K562 (cell line): ENCODE measurements at regions not wholly inside any gene's neighbourhood (a gene's known extent, or its start where the extent isn't known, plus 50 kb on each side); places are given as distances from the start of the nearest gene placed in this dataset.

Experiments used
- ATAC-seq: fragments of 200-7000 bp; cut with Tn5 transposase; 3 replicates; pipeline ENCODE4 v1.9.1; 2020; ENCODE audit warnings: moderate library complexity
- BruUV-seq: library from RNA; stranded (reverse); fragments of 400-500 nt; replicated peaks from 2 replicates; lab custom pipeline; 2021; lab: Mats Ljungman, UMichigan
- CTCF ChIA-PET: fragments of 300-600 bp; formaldehyde crosslinking; extraction: SDS; loops from one replicate; lab custom pipeline; 2021; ENCODE audit warnings: low intra/inter-chr PET ratio; lab: Yijun Ruan, JAX
- POLR2A ChIA-PET: fragments of 300-600, 350-650 bp; sonication (Branson Sonifier 250); formaldehyde crosslinking; extraction: SDS; loops from one replicate; lab custom pipeline; 2021; ENCODE audit warnings: antibody characterized with exemption, inconsistent platforms; lab: Yijun Ruan, JAX
- DNase-seq, 4 experiments: peaks; one replicate each; pipeline versions ENCODE4 v3.0.0 to v3.0.0-alpha.2; 2011 to 2018; ENCODE audit warnings: low spot score in 3 of 4, mixed read lengths in 3 of 4; ENCODE audit errors: extremely low read depth in 1 of 4
- FAIRE-seq: peaks from 2 replicates; lab custom pipeline; 2011; peaks lifted over from hg19 to GRCh38; lab: Jason Lieb, UNC
- H2AFZ ChIP-seq: 2 replicates; pipeline ENCODE4 v1.6.0; 2011; ENCODE audit warnings: low read depth, low read length, control low read depth, inconsistent platforms
- H3K27ac ChIP-seq: fragments of 200-600 bp; 3 replicates; pipeline ENCODE4 v1.8.0; 2011; ENCODE audit warnings: low read depth, mild to moderate bottlenecking, control low read depth, inconsistent platforms, low read length, moderate library complexity, mixed read lengths; ENCODE audit errors: extremely low read depth
- H3K27me3 ChIP-seq, 2 experiments: fragments of 300-600 bp in 1 of 2; 2 replicates in 1 of 2; 3 replicates in 1 of 2; pipeline versions ENCODE4 v1.6.0 to v1.8.0; 2011; ENCODE audit warnings: inconsistent platforms in 2 of 2, low read length in 2 of 2, mild to moderate bottlenecking in 1 of 2, mixed read lengths in 1 of 2, moderate library complexity in 1 of 2; ENCODE audit not compliant: control insufficient read depth in 2 of 2, insufficient read depth in 2 of 2
- H3K36me3 ChIP-seq: fragments of 300-600 bp; 3 replicates; pipeline ENCODE4 v1.8.0; 2011; ENCODE audit warnings: mild to moderate bottlenecking, low read length, inconsistent platforms; ENCODE audit not compliant: control insufficient read depth, insufficient read depth
- H3K4me1 ChIP-seq, 2 experiments: fragments of 200-600 bp in 1 of 2; replicated peaks in 1 of 2; 2 replicates in 1 of 2; 3 replicates in 1 of 2; pipeline versions ENCODE4 v1.5.1 to v1.8.0; 2011; ENCODE audit warnings: inconsistent platforms in 2 of 2, low read length in 2 of 2, mild to moderate bottlenecking in 1 of 2, mixed read lengths in 1 of 2, moderate library complexity in 1 of 2; ENCODE audit not compliant: control insufficient read depth in 2 of 2, insufficient read depth in 2 of 2
- H3K4me2 ChIP-seq: 2 replicates; pipeline ENCODE4 v1.6.1; 2011; ENCODE audit warnings: low read length, control low read depth, inconsistent platforms, mixed read lengths; ENCODE audit not compliant: insufficient read depth
- H3K4me3 ChIP-seq: fragments of 200-600 bp; sonication (generic), shearing (Covaris generic); 2 replicates; pipeline ENCODE4 v1.5.1; 2016; ENCODE audit warnings: control low read depth, inconsistent platforms
- H3K79me2 ChIP-seq: fragments of 200-600 bp; 3 replicates; pipeline ENCODE4 v1.8.0; 2011; ENCODE audit warnings: low read length, inconsistent platforms; ENCODE audit not compliant: control insufficient read depth, insufficient read depth
- H3K9ac ChIP-seq, 2 experiments: 2 replicates each; pipeline versions ENCODE4 v1.6.0 to v1.6.1; 2011; ENCODE audit warnings: low read depth in 2 of 2, low read length in 2 of 2, control low read depth in 1 of 2, inconsistent platforms in 1 of 2, mild to moderate bottlenecking in 1 of 2, mixed read lengths in 1 of 2; ENCODE audit not compliant: insufficient read depth in 1 of 2
- H3K9me1 ChIP-seq: one replicate; pipeline ENCODE4 v1.6.0; 2011; ENCODE audit warnings: inconsistent platforms, mild to moderate bottlenecking, low read length, moderate library complexity; ENCODE audit not compliant: control insufficient read depth, insufficient read depth
- H3K9me3 ChIP-seq: replicated peaks from 2 replicates; pipeline ENCODE4 v1.5.1; 2011; ENCODE audit warnings: low read depth, low read length, inconsistent platforms; ENCODE audit not compliant: control insufficient read depth, insufficient read depth
- H4K20me1 ChIP-seq: replicated peaks from 2 replicates; pipeline ENCODE4 v1.6.1; 2011; ENCODE audit warnings: low read length, inconsistent platforms, mixed read lengths; ENCODE audit not compliant: control insufficient read depth, insufficient read depth
- CHD1 ChIP-seq: fragments of 200-600 bp; sonication (generic); IDR thresholded peaks from one replicate; pipeline ENCODE4 v1.6.1; 2012; ENCODE audit warnings: mild to moderate bottlenecking, moderate library complexity, low read length, inconsistent platforms
- DMBX1 ChIP-seq: fragments of 250-450 bp; sonication (Bioruptor Pico); IDR thresholded peaks from 2 replicates; pipeline ENCODE4 v1.8.0; 2022; ENCODE audit warnings: inconsistent platforms, mild to moderate bottlenecking, moderate library complexity, borderline replicate concordance
- ETS1 ChIP-seq: conservative IDR thresholded peaks from 2 replicates; pipeline ENCODE4 v1.6.1; 2011; ENCODE audit warnings: low read depth, mild to moderate bottlenecking, low read length; ENCODE audit not compliant: control insufficient read depth
- FOXJ3 ChIP-seq: sonication (generic); formaldehyde crosslinking; IDR thresholded peaks from 2 replicates; pipeline ENCODE4 v1.4.0; 2020; ENCODE audit warnings: mild to moderate bottlenecking, missing genetic modification reagents
- GABPA ChIP-seq: fragments of 200-800 bp; sonication (Bioruptor generic); conservative IDR thresholded peaks from 2 replicates; pipeline ENCODE4 v1.6.1; 2016; ENCODE audit warnings: low read depth, missing genetic modification characterization, missing compliant biosample characterization
- MED1 ChIP-seq: sonication (generic); formaldehyde crosslinking; IDR thresholded peaks from 2 replicates; pipeline ENCODE4 v1.8.1; 2023; ENCODE audit warnings: missing genetic modification reagents, borderline replicate concordance
- MTA3 ChIP-seq: fragments of 450-650 bp; formaldehyde crosslinking; IDR thresholded peaks from 2 replicates; pipeline ENCODE4 v1.6.1; 2017; ENCODE audit warnings: mild to moderate bottlenecking, borderline replicate concordance
- THRA ChIP-seq: fragments of 450-650 bp; IDR thresholded peaks from 2 replicates; pipeline ENCODE4 v1.6.1; 2017; ENCODE audit warnings: mild to moderate bottlenecking, moderate library complexity
- TSC22D4 ChIP-seq: fragments of 450-650 bp; IDR thresholded peaks from 2 replicates; pipeline ENCODE4 v1.6.1; 2016; ENCODE audit warnings: missing genetic modification characterization, missing biosample characterization, control low read depth
- ZNF512 ChIP-seq: IDR thresholded peaks from 2 replicates; pipeline ENCODE4 v1.6.1; 2016; ENCODE audit warnings: missing genetic modification characterization, missing compliant biosample characterization
- ZNF764 ChIP-seq: fragments of 250-450 bp; sonication (Bioruptor Pico); IDR thresholded peaks from 2 replicates; pipeline ENCODE4 v1.4.0; 2020; ENCODE audit warnings: low read depth, mild to moderate bottlenecking, moderate library complexity
- WGBS: fragments of 100-300 bp; shearing (Covaris generic); methylation state at CpG from one replicate; pipeline ENCODE4 v1.1.6; 2016; ENCODE audit warnings: low coverage, mixed read lengths; ENCODE audit not compliant: insufficient coverage; ENCODE audit errors: missing lambda C conversion rate; 5-methylcytosine and 5-hydroxymethylcytosine counted together
- in situ Hi-C: fragments of 300-500 bp; cut with MboI; formaldehyde crosslinking; loops from 4 replicates; pipeline ENCODE4 v1.15.0; 2018; ENCODE audit warnings: inconsistent platforms, mixed read lengths
- intact Hi-C: fragments of 100-400 bp; cut with micrococcal nuclease; formaldehyde crosslinking; loops from 2 replicates; pipeline ENCODE4 v1.14.2; 2022

GRCh38 chr18:78713726-78714125 lies 265.9 kb upstream of the SALL3 start:
- BruUV-seq: no TSS peak
- TF ChIP-seq MED1 (CRISPR knock-in tag) (no peak), TSC22D4 (tag) (no peak), DMBX1 (CRISPR knock-in tag) (no peak), ZNF512 (no peak)
- WGBS: 0% methylated on average over 8 of the region's 9 CpGs
- Histone ChIP-seq H3K27ac (no peak overlapping the region), H3K4me1 (no peaks in the 10 kb centered on the region), H3K36me3 (no peaks in the 10 kb centered on the region), H3K9ac (no peak overlapping the region), H4K20me1 (no peaks in the 10 kb centered on the region), H3K9me3 (no peaks in the 10 kb centered on the region), H3K79me2 (no peaks in the 10 kb centered on the region), H2AFZ (no peak overlapping the region), H3K9me1 (no peaks in the 10 kb centered on the region), H3K4me3 (no peak overlapping the region), H3K4me2 (no peak overlapping the region), H3K27me3 (peaks cover 0 to 21% of the 10 kb centered on the region in 2 experiments; a peak in 2 of 5 replicates)
- in situ Hi-C loops: no loop called here
- CTCF ChIA-PET: no interaction called here
- DNase-seq: no peak
- POLR2A ChIA-PET: no interaction called here
- intact Hi-C loops: no loop called here
- ATAC-seq: no peak
- FAIRE-seq: no peak

GRCh38 chr18:78716022-78716421 lies 263.6 kb upstream of the SALL3 start:
- Histone ChIP-seq H3K9me1 (no peaks in the 10 kb centered on the region), H3K9me3 (no peaks in the 10 kb centered on the region), H3K79me2 (no peaks in the 10 kb centered on the region), H3K36me3 (no peaks in the 10 kb centered on the region), H3K27me3 (peaks cover 0 to 41% of the 10 kb centered on the region in 2 experiments; a peak in 3 of 5 replicates)
- ChIA-PET CTCF (no interaction called here), POLR2A (interaction anchor here (0.7 kb wide), 1 partner anchor 809 kb away, joined by 3 read pairs; no protein-coding TSS in a partner anchor)
- FAIRE-seq (no peak), ATAC-seq (no peak)
- WGBS: 0% methylated on average over 8 of the region's 8 CpGs
- in situ Hi-C loops: no loop called here
- TF ChIP-seq THRA (no peak), ZNF764 (CRISPR knock-in tag) (no peak), CHD1 (no peak), ETS1 (no peak), FOXJ3 (CRISPR knock-in tag) (no peak), GABPA (tag) (no peak), MTA3 (no peak)
- TF ChIP-seq, all 486 proteins: peak for 0
- no peaks in the 10 kb centered on the region for H3K4me1 ChIP-seq
- BruUV-seq: no TSS peak
- no peak overlapping the region for H3K9ac ChIP-seq
- H3K27ac ChIP-seq: no peak overlapping the region
- intact Hi-C loops: no loop called here
- H3K4me3 ChIP-seq: no peak overlapping the region
- H2AFZ ChIP-seq: no peak overlapping the region
- no peak for DNase-seq
- no peak overlapping the region for H3K4me2 ChIP-seq
- H4K20me1 ChIP-seq: no peaks in the 10 kb centered on the region
